Astrocyte (in vitro differentiated cells and primary cell): ENCODE measurements at regions not wholly inside any gene's neighbourhood (a gene's known extent, or its start where the extent isn't known, plus 50 kb on each side); places are given as distances from the start of the nearest gene placed in this dataset.

Experiments used
- DNase-seq: peaks from one replicate; pipeline ENCODE4 v3.0.0-alpha.2; 2010; ENCODE audit warnings: low read depth
- FAIRE-seq: peaks from 2 replicates; lab custom pipeline; 2011; peaks lifted over from hg19 to GRCh38; lab: Jason Lieb, UNC
- H2AFZ ChIP-seq: 2 replicates; pipeline ENCODE4 v1.6.0; 2012; ENCODE audit warnings: low read depth, low read length, inconsistent platforms
- H3K27ac ChIP-seq: 2 replicates; pipeline ENCODE4 v1.5.1; 2011; ENCODE audit warnings: low read depth, low read length, inconsistent platforms
- H3K27me3 ChIP-seq: 2 replicates; pipeline ENCODE4 v1.6.0; 2011; ENCODE audit warnings: low read length, inconsistent platforms; ENCODE audit not compliant: insufficient read depth
- H3K36me3 ChIP-seq: 2 replicates; pipeline ENCODE4 v1.5.1; 2011; ENCODE audit warnings: low read length, inconsistent platforms; ENCODE audit not compliant: insufficient read depth
- H3K4me1 ChIP-seq: 2 replicates; pipeline ENCODE4 v1.5.1; 2011; ENCODE audit warnings: low read length, inconsistent platforms; ENCODE audit not compliant: insufficient read depth
- H3K4me2 ChIP-seq: 2 replicates; pipeline ENCODE4 v1.6.0; 2012; ENCODE audit warnings: low read length, inconsistent platforms
- H3K4me3 ChIP-seq: 2 replicates; pipeline ENCODE4 v1.5.1; 2011; ENCODE audit warnings: low read depth, mild to moderate bottlenecking, low read length, inconsistent platforms; ENCODE audit not compliant: insufficient read depth
- H3K79me2 ChIP-seq: 2 replicates; pipeline ENCODE4 v1.6.0; 2012; ENCODE audit warnings: mild to moderate bottlenecking, low read length, inconsistent platforms; ENCODE audit not compliant: insufficient read depth
- H3K9ac ChIP-seq: 2 replicates; pipeline ENCODE4 v1.6.0; 2012; ENCODE audit warnings: mild to moderate bottlenecking, low read length, inconsistent platforms
- H3K9me3 ChIP-seq: 2 replicates; pipeline ENCODE4 v1.5.1; 2012; ENCODE audit warnings: low read depth, mild to moderate bottlenecking, low read length, inconsistent platforms; ENCODE audit not compliant: insufficient read depth
- H4K20me1 ChIP-seq: 2 replicates; pipeline ENCODE4 v1.6.0; 2012; ENCODE audit warnings: low read length, inconsistent platforms; ENCODE audit not compliant: insufficient read depth
- H3K27ac Mint-ChIP-seq: one replicate; pipeline ENCODE4 v1.8.0; 2021; ENCODE audit warnings: mild to moderate bottlenecking, mixed read lengths; ENCODE audit not compliant: unreplicated experiment
- H3K27me3 Mint-ChIP-seq: one replicate; pipeline ENCODE4 v1.8.0; 2021; ENCODE audit warnings: low read depth, mixed read lengths; ENCODE audit not compliant: unreplicated experiment
- H3K36me3 Mint-ChIP-seq: one replicate; pipeline ENCODE4 v1.8.0; 2021; ENCODE audit warnings: low read depth, mixed read lengths; ENCODE audit not compliant: unreplicated experiment
- H3K4me1 Mint-ChIP-seq: one replicate; pipeline ENCODE4 v1.8.0; 2021; ENCODE audit warnings: low read depth, mixed read lengths; ENCODE audit not compliant: unreplicated experiment
- H3K4me3 Mint-ChIP-seq: one replicate; pipeline ENCODE4 v1.8.0; 2021; ENCODE audit warnings: mild to moderate bottlenecking, moderate library complexity, mixed read lengths; ENCODE audit not compliant: unreplicated experiment
- H3K9me3 Mint-ChIP-seq: one replicate; pipeline ENCODE4 v1.8.0; 2021; ENCODE audit warnings: mild to moderate bottlenecking, mixed read lengths; ENCODE audit not compliant: unreplicated experiment
- CTCF ChIP-seq: IDR thresholded peaks from 2 replicates; pipeline ENCODE4 v1.5.1; 2011; ENCODE audit warnings: low read depth, mild to moderate bottlenecking, inconsistent platforms, low read length, moderate library complexity; ENCODE audit not compliant: insufficient read depth
- EZH2 ChIP-seq: IDR thresholded peaks from 2 replicates; pipeline ENCODE4 v1.6.1; 2012; ENCODE audit warnings: mild to moderate bottlenecking, low read length, inconsistent platforms; ENCODE audit not compliant: insufficient read depth

GRCh38 chr5:74085782-74086181, 459.8 kb downstream of the ARHGEF28 start:
- no peak overlapping the region for H3K27ac ChIP-seq
- Mint-ChIP-seq H3K9me3 (no peaks in the 10 kb centered on the region), H3K27ac (no peak overlapping the region), H3K4me3 (no peak overlapping the region), H3K27me3 (peaks cover 25% of the 10 kb centered on the region), H3K4me1 (peaks cover 6% of the 10 kb centered on the region), H3K36me3 (no peaks in the 10 kb centered on the region)
- no peak overlapping the region for H2AFZ ChIP-seq
- H3K27me3 ChIP-seq: no peaks in the 10 kb centered on the region
- no peak overlapping the region for H3K9ac ChIP-seq
- no peaks in the 10 kb centered on the region for H4K20me1 ChIP-seq
- H3K4me1 ChIP-seq: no peaks in the 10 kb centered on the region
- TF ChIP-seq EZH2: no peak
- no peak for TF ChIP-seq CTCF
- DNase-seq (no peak), FAIRE-seq (no peak)
- no peak overlapping the region for H3K4me3 ChIP-seq
- no peak overlapping the region for H3K4me2 ChIP-seq
- no peaks in the 10 kb centered on the region for H3K36me3 ChIP-seq
- H3K79me2 ChIP-seq: no peaks in the 10 kb centered on the region
- H3K9me3 ChIP-seq: no peaks in the 10 kb centered on the region

- no peak overlapping the region for H3K9ac ChIP-seq
- no peak overlapping the region for H3K4me3 Mint-ChIP-seq
- no peak overlapping the region for H2AFZ ChIP-seq
- no peaks in the 10 kb centered on the region for H3K36me3 ChIP-seq
- no peak overlapping the region for H3K4me3 ChIP-seq
- DNase-seq (peak; percentile 15), FAIRE-seq (no peak)
- no peak overlapping the region for H3K27ac ChIP-seq
- H3K4me2 ChIP-seq: no peak overlapping the region
- H3K27me3 Mint-ChIP-seq: peaks cover 24% of the 10 kb centered on the region
- no peak overlapping the region for H3K27ac Mint-ChIP-seq
- no peaks in the 10 kb centered on the region for H3K9me3 Mint-ChIP-seq
- H4K20me1 ChIP-seq: no peaks in the 10 kb centered on the region
- H3K79me2 ChIP-seq: no peaks in the 10 kb centered on the region
- no peaks in the 10 kb centered on the region for H3K36me3 Mint-ChIP-seq
- TF ChIP-seq EZH2: no peak
- TF ChIP-seq CTCF: no peak
- H3K4me1 Mint-ChIP-seq: peaks cover 6% of the 10 kb centered on the region
- H3K9me3 ChIP-seq: no peaks in the 10 kb centered on the region
- H3K4me1 ChIP-seq: no peaks in the 10 kb centered on the region
- H3K27me3 ChIP-seq: no peaks in the 10 kb centered on the region
These were observed 459.2 kb downstream of the ARHGEF28 start for GRCh38 chr5:74085186-74085585.

GRCh38 chr5:74083096-74083791, 457.2 kb downstream of the ARHGEF28 start:
- peaks cover 6% of the 10 kb centered on the region for H3K4me1 Mint-ChIP-seq
- H3K36me3 Mint-ChIP-seq: no peaks in the 10 kb centered on the region
- no peak overlapping the region for H2AFZ ChIP-seq
- H3K4me1 ChIP-seq: no peaks in the 10 kb centered on the region
- DNase-seq (no peak), FAIRE-seq (no peak)
- H3K4me3 Mint-ChIP-seq: no peak overlapping the region
- H3K9me3 ChIP-seq: no peaks in the 10 kb centered on the region
- no peak overlapping the region for H3K9ac ChIP-seq
- H3K36me3 ChIP-seq: no peaks in the 10 kb centered on the region
- H4K20me1 ChIP-seq: no peaks in the 10 kb centered on the region
- no peaks in the 10 kb centered on the region for H3K79me2 ChIP-seq
- peaks cover 13% of the 10 kb centered on the region for H3K27me3 Mint-ChIP-seq
- no peak overlapping the region for H3K27ac Mint-ChIP-seq
- H3K4me2 ChIP-seq: no peak overlapping the region
- TF ChIP-seq CTCF (no peak), EZH2 (no peak)
- no peaks in the 10 kb centered on the region for H3K9me3 Mint-ChIP-seq
- no peak overlapping the region for H3K27ac ChIP-seq
- no peaks in the 10 kb centered on the region for H3K27me3 ChIP-seq
- H3K4me3 ChIP-seq: no peak overlapping the region
